NCI-H2107 (cell line): ENCODE measurements at regions not wholly inside any gene's neighbourhood (a gene's known extent, or its start where the extent isn't known, plus 50 kb on each side); places are given as distances from the start of the nearest gene placed in this dataset.
"Not testable (repeated sequence)": the region's sequence is repeated elsewhere in the genome, so short reads cannot be mapped to it uniquely, and the experiment has no call there.

Source experiments
- DNase-seq: peaks from one replicate; lab custom pipeline; 2025; lab: John Stamatoyannopoulos, UW

- no peak for DNase-seq
Measured at GRCh38 chr3:102682741-102683140, 247.9 kb downstream of the ZPLD1 start.

GRCh38 chr3:102686792-102687191, 252.0 kb downstream of the ZPLD1 start:
- no peak for DNase-seq

GRCh38 chr3:102687851-102688555, 253.2 kb downstream of the ZPLD1 start:
- DNase-seq: no peak

- no peak for DNase-seq
Measured at GRCh38 chr3:102688556-102688930, 253.7 kb downstream of the ZPLD1 start.

- DNase-seq: no peak
Measured at GRCh38 chr3:102691507-102691906, 256.7 kb downstream of the ZPLD1 start.

GRCh38 chr3:102699104-102699818, 264.4 kb downstream of the ZPLD1 start:
- DNase-seq: no peak

- DNase-seq: no peak
Measured at GRCh38 chr3:102699819-102700140, 265.0 kb downstream of the ZPLD1 start.

GRCh38 chr3:102712896-102713295, 278.1 kb downstream of the ZPLD1 start:
- no peak for DNase-seq

- DNase-seq: no peak
Measured at GRCh38 chr3:102714567-102714966, 279.8 kb downstream of the ZPLD1 start.

- DNase-seq: no peak
Measured at GRCh38 chr3:102715030-102715697, 280.3 kb downstream of the ZPLD1 start.

GRCh38 chr3:102718651-102719050, 283.8 kb downstream of the ZPLD1 start:
- DNase-seq: no peak

- no peak for DNase-seq
Measured at GRCh38 chr3:102722317-102722716, 287.5 kb downstream of the ZPLD1 start.

GRCh38 chr3:102727340-102727739, 292.5 kb downstream of the ZPLD1 start:
- DNase-seq: no peak

- not testable (repeated sequence) for DNase-seq
Measured at GRCh38 chr3:102732581-102732980, 297.8 kb downstream of the ZPLD1 start.

- DNase-seq: no peak
Measured at GRCh38 chr3:102733791-102734563, 299.2 kb downstream of the ZPLD1 start.

- no peak for DNase-seq
Measured at GRCh38 chr3:102735311-102735710, 300.5 kb downstream of the ZPLD1 start.

GRCh38 chr3:102736288-102736974, 301.6 kb downstream of the ZPLD1 start:
- DNase-seq: no peak

GRCh38 chr3:102736975-102737304, 302.1 kb downstream of the ZPLD1 start:
- DNase-seq: no peak

GRCh38 chr3:102737353-102737752, 302.5 kb downstream of the ZPLD1 start:
- no peak for DNase-seq

- no peak for DNase-seq
Measured at GRCh38 chr3:102741105-102741504, 306.3 kb downstream of the ZPLD1 start.

- DNase-seq: no peak
Measured at GRCh38 chr3:102741694-102742093, 306.9 kb downstream of the ZPLD1 start.

GRCh38 chr3:102745881-102746280, 311.1 kb downstream of the ZPLD1 start:
- DNase-seq: no peak
